AG09309 (cell line): ENCODE measurements at regions not wholly inside any gene's neighbourhood (a gene's known extent, or its start where the extent isn't known, plus 50 kb on each side); places are given as distances from the start of the nearest gene placed in this dataset.
A peak's percentile ranks its signal among the peaks of the same experiment; 100 is the strongest.
"Not testable (repeated sequence)": the region's sequence is repeated elsewhere in the genome, so short reads cannot be mapped to it uniquely, and the experiment has no call there.

Source experiments
- DNase-seq: peaks from one replicate; pipeline ENCODE4 v3.0.0-alpha.2; 2010; ENCODE audit warnings: low read depth
- H3K4me3 ChIP-seq: 2 replicates; pipeline ENCODE4 v1.5.1; 2011; ENCODE audit warnings: mild to moderate bottlenecking, low read depth, low read length, moderate library complexity; ENCODE audit not compliant: control insufficient read depth
- CTCF ChIP-seq: IDR thresholded peaks from 2 replicates; pipeline ENCODE4 v1.5.1; 2011; ENCODE audit warnings: mild to moderate bottlenecking, low read depth, low read length, inconsistent platforms; ENCODE audit not compliant: insufficient read depth, control insufficient read depth; ENCODE audit errors: missing control alignments

- no peak for TF ChIP-seq CTCF
- H3K4me3 ChIP-seq: no peak overlapping the region
- no peak for DNase-seq
Observed at GRCh38 chr17:71793518-71793917, 327.3 kb upstream of the SOX9 start.

GRCh38 chr17:71798701-71799100 is 322.1 kb upstream of the SOX9 start:
- H3K4me3 ChIP-seq: no peak overlapping the region
- no peak for TF ChIP-seq CTCF
- no peak for DNase-seq

- TF ChIP-seq CTCF: no peak
- no peak overlapping the region for H3K4me3 ChIP-seq
- no peak for DNase-seq
Observed at GRCh38 chr17:71799657-71800056, 321.2 kb upstream of the SOX9 start.

- no peak for TF ChIP-seq CTCF
- H3K4me3 ChIP-seq: no peak overlapping the region
- DNase-seq: peak; percentile 23
Observed at GRCh38 chr17:71801301-71801700, 319.5 kb upstream of the SOX9 start.

GRCh38 chr17:71802663-71803062 is 318.2 kb upstream of the SOX9 start:
- H3K4me3 ChIP-seq: no peak overlapping the region
- no peak for TF ChIP-seq CTCF
- DNase-seq: no peak

- no peak for TF ChIP-seq CTCF
- DNase-seq: no peak
- no peak overlapping the region for H3K4me3 ChIP-seq
Observed at GRCh38 chr17:71803656-71804284, 317.1 kb upstream of the SOX9 start.

GRCh38 chr17:71809537-71809936 is 311.3 kb upstream of the SOX9 start:
- TF ChIP-seq CTCF: no peak
- no peak overlapping the region for H3K4me3 ChIP-seq
- no peak for DNase-seq

GRCh38 chr17:71813861-71814260 is 307.0 kb upstream of the SOX9 start:
- DNase-seq, H3K4me3 ChIP-seq: not testable (repeated sequence)
